Ovary (tissue), 7 donors: ENCODE measurements at regions not wholly inside any gene's neighbourhood (a gene's known extent, or its start where the extent isn't known, plus 50 kb on each side); places are given as distances from the start of the nearest gene placed in this dataset.

ENCODE experiments used
- DNase-seq, 5 donors: peaks; one replicate each; pipeline ENCODE4 v3.0.0-alpha.2; 2019 to 2020
- H3K27ac ChIP-seq, 2 donors: fragments of 200-600 bp; one replicate each; pipeline versions ENCODE4 v1.5.1 to v1.8.0; 2019 to 2022
- H3K27me3 ChIP-seq: fragments of 200-600 bp; one replicate; pipeline ENCODE4 v1.8.0; 2022
- H3K36me3 ChIP-seq: fragments of 200-600 bp; sonication (generic); one replicate; pipeline ENCODE4 v1.5.1; 2019
- H3K4me1 ChIP-seq: one replicate; pipeline ENCODE4 v1.8.1; 2013; ENCODE audit warnings: mild to moderate bottlenecking, moderate library complexity; ENCODE audit not compliant: insufficient read depth
- H3K4me3 ChIP-seq: fragments of 200-600 bp; sonication (generic); one replicate; pipeline ENCODE4 v1.5.1; 2017
- H3K9me3 ChIP-seq, 2 donors: fragments of 200-600 bp in 1 of 2; sonication (generic) in 1 of 2; one replicate each; pipeline versions ENCODE4 v1.5.1 to v1.8.1; 2013 to 2019; ENCODE audit warnings: mild to moderate bottlenecking in 1 of 2, moderate library complexity in 1 of 2
- EP300 ChIP-seq: sonication (generic); formaldehyde crosslinking; IDR thresholded peaks from one replicate; pipeline ENCODE4 v1.6.1; 2017; ENCODE audit warnings: antibody characterized with exemption
- POLR2A ChIP-seq: fragments of 450-650 bp; IDR thresholded peaks from one replicate; pipeline ENCODE4 v1.6.1; 2017; ENCODE audit warnings: antibody characterized with exemption, mild to moderate bottlenecking, moderate library complexity
- WGBS, 3 donors: extraction: QIAGEN DNeasy Blood & Tissue Kit in 1 of 3; methylation state at CpG; one replicate each; pipeline versions ENCODE4 v1.1.5 to v1.1.7; 2013 to 2017; 5-methylcytosine and 5-hydroxymethylcytosine counted together
- intact Hi-C, 4 donors: fragments of 100-400 bp; cut with DNase I; formaldehyde crosslinking; loops; one replicate each; pipeline versions ENCODE4 v1.11.0 to v1.15.1; 2022 to 2023
- TF ChIP-seq, protein P1 (sequence below), 3 donors: fragments of 450-650 bp in 2 of 3; fragments of 200-600 bp in 1 of 3; IDR thresholded peaks; one replicate each; pipeline versions ENCODE4 v1.5.1 to v1.8.0; 2016 to 2022; ENCODE audit warnings: antibody characterized with exemption in 3 of 3, mild to moderate bottlenecking in 1 of 3
- donor health status: DM: no; HTN: no; CAD: no; lungs with moderate emphysema.
- donor health status: DM: no; HTN: no; CAD: no.
- donor health status: Bipolar disorder and iron deficiency.
- donor health status: DM: no; HTN: no; CAD: no.
- donor health status: DM: yes; HTN: yes; CAD: no.

DNA sequence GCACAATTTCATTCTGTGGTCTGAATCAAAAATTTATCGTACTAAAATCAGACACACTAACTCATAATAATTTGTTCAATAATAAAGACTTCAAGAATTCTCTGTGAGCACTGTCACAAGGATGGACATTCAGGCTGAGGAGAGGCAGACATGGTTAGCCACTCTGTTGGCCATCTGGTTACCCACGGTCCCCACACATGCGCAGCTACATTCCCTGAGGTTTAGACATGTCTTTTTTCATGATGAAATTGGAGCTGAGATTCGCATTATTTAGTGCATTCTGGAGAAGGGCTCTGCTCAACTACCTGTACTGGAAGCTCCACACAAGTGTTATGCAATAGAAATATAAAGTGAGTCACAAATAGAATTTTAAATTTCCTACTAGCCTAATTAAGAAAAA lies 156.9 kb downstream of the SUCNR1 start:
- Histone ChIP-seq H3K4me1 (peaks cover 2% of the 10 kb centered on the region), H3K27ac (no peak overlapping the region), H3K27me3 (no peaks in the 10 kb centered on the region), H3K4me3 (no peak overlapping the region), H3K9me3 (no peaks in the 10 kb centered on the region), H3K36me3 (no peaks in the 10 kb centered on the region)
- 89 to 93% (median 91%) methylated on average over 4 of the region's 4 CpGs for WGBS, 3 donors
- DNase-seq, result no peak
- TF ChIP-seq, protein P1, sequence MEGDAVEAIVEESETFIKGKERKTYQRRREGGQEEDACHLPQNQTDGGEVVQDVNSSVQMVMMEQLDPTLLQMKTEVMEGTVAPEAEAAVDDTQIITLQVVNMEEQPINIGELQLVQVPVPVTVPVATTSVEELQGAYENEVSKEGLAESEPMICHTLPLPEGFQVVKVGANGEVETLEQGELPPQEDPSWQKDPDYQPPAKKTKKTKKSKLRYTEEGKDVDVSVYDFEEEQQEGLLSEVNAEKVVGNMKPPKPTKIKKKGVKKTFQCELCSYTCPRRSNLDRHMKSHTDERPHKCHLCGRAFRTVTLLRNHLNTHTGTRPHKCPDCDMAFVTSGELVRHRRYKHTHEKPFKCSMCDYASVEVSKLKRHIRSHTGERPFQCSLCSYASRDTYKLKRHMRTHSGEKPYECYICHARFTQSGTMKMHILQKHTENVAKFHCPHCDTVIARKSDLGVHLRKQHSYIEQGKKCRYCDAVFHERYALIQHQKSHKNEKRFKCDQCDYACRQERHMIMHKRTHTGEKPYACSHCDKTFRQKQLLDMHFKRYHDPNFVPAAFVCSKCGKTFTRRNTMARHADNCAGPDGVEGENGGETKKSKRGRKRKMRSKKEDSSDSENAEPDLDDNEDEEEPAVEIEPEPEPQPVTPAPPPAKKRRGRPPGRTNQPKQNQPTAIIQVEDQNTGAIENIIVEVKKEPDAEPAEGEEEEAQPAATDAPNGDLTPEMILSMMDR (IDR thresholded peaks at IDR 0.05), result no peak
- TF ChIP-seq POLR2A, result no peak
- no peak for TF ChIP-seq EP300
- intact Hi-C loops, result no loop called here

DNA sequence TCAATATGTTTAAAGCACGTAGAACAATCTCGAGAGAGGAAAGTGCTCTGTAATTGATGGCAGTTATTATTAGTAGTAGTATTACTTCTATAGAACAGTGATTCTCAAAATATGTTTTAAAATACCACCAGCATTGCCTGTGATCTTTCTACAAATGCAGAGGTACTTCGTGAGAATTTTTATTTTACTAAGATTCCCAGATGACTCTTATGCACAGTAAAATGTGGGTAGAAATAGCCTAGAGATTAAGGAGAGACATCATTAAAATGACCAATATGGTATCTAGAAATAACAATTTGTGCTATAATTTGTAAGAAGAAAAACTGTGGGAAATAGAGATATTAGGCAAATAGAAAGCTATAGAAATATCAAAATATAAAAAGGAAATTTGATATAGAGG lies 157.9 kb downstream of the SUCNR1 start:
- 85 to 98% (median 89%) methylated on average over 3 of the region's 3 CpGs for WGBS, 3 donors
- DNase-seq, result no peak
- Histone ChIP-seq H3K27ac (no peak overlapping the region), H3K9me3 (no peaks in the 10 kb centered on the region), H3K4me3 (no peak overlapping the region), H3K27me3 (no peaks in the 10 kb centered on the region), H3K36me3 (no peaks in the 10 kb centered on the region), H3K4me1 (peaks cover 2% of the 10 kb centered on the region)
- no peak for TF ChIP-seq POLR2A
- intact Hi-C loops, result no loop called here

DNA sequence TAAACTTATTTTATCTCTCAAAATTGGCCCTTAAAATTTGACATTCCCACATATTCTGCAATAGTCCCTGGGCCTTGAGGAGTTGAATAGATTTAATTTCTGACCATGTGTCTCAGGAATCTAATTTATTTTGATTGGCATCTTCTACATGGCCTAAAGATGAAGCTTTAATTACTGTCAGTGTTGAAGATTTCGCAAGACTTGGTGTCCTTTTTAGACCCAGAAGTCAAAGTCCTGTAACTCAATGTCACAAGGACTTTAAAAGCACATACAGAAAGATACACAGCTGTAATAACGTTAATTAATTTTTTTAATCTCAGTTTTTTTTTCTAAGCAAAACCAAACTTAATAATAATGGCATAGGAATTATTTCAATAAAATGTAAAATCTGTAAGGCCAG lies 163.9 kb downstream of the SUCNR1 start:
- H3K9me3 ChIP-seq, result no peaks in the 10 kb centered on the region
- WGBS, 3 donors, result 90 to 97% (median 96%) methylated on average over 2 of the region's 2 CpGs
- DNase-seq, result no peak
- H3K4me3 ChIP-seq, result no peak overlapping the region
- TF ChIP-seq EP300, result no peak
- no peak for TF ChIP-seq POLR2A
- TF ChIP-seq, protein P1 (IDR thresholded peaks at IDR 0.05), result no peak
- no peaks in the 10 kb centered on the region for H3K27me3 ChIP-seq
- no peaks in the 10 kb centered on the region for H3K36me3 ChIP-seq
- no peak overlapping the region for H3K27ac ChIP-seq
- intact Hi-C loops, result no loop called here
- no peaks in the 10 kb centered on the region for H3K4me1 ChIP-seq

DNA sequence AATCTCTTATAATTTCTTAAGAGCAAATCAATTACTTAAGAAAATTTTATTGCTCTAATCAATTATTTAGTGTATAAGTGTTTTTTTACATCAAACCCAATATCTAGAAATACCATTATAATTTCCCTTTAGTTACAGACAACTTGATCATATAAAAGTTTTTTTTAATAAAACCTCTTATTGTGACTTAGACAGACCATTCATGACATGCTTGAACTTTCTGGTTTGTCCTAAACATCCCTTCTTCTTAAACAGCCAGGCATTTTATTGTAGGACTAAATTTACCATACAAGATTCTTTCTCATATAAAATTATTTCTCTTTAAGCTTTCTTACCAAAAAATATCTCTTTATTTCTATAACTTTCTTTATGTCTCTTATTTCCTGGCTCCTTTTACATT lies 164.5 kb downstream of the SUCNR1 start:
- Histone ChIP-seq H3K4me1 (no peaks in the 10 kb centered on the region), H3K27me3 (no peaks in the 10 kb centered on the region), H3K4me3 (no peak overlapping the region), H3K27ac (no peak overlapping the region), H3K9me3 (no peaks in the 10 kb centered on the region), H3K36me3 (no peaks in the 10 kb centered on the region)
- no peak for TF ChIP-seq EP300
- TF ChIP-seq POLR2A, result no peak
- TF ChIP-seq, protein P1 (IDR thresholded peaks at IDR 0.05), result no peak
- DNase-seq, result no peak
- intact Hi-C loops, result no loop called here

DNA sequence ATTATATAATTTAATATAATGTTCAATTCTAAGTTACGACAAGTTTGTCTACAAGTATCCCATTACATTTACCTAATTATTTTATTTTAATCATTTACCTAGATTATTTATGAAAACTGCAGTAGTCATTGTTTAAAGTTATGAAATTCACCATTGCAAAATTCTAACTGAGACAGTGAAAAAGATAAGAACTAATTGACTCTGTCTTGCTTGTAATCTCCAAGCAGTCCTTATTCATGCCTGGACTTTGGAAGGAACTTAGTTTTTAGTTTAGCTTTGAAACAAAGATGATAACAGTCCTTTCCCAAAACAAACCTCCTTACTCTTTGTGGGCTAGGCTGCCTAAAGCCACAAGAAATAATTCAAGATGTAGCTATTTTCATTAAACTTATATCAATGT lies 165.0 kb downstream of the SUCNR1 start:
- Histone ChIP-seq H3K4me3 (no peak overlapping the region), H3K27me3 (no peaks in the 10 kb centered on the region), H3K9me3 (no peaks in the 10 kb centered on the region), H3K36me3 (no peaks in the 10 kb centered on the region), H3K27ac (no peak overlapping the region), H3K4me1 (no peaks in the 10 kb centered on the region)
- intact Hi-C loops, result no loop called here
- 50 to 76% (median 67%) methylated on average over 1 of the region's 1 CpG for WGBS, 3 donors
- no peak for TF ChIP-seq POLR2A
- no peak for TF ChIP-seq EP300
- TF ChIP-seq, protein P1 (IDR thresholded peaks at IDR 0.05), result no peak
- no peak for DNase-seq
